Neural cell (in vitro differentiated cells): ENCODE measurements at regions not wholly inside any gene's neighbourhood (a gene's known extent, or its start where the extent isn't known, plus 50 kb on each side); places are given as distances from the start of the nearest gene placed in this dataset.

Experiments used
- EZH2 ChIP-seq: fragments of 200-600, 300-800 bp; shearing (Covaris generic), sonication (generic); IDR thresholded peaks from 2 replicates; pipeline ENCODE4 v1.6.1; 2014; ENCODE audit warnings: antibody characterized with exemption, low read length, borderline replicate concordance, mild to moderate bottlenecking; ENCODE audit not compliant: insufficient read depth, poor library complexity, severe bottlenecking
- POLR2AphosphoS5 ChIP-seq: IDR thresholded peaks from 2 replicates; pipeline ENCODE4 v1.6.1; 2012
- RAD21 ChIP-seq: fragments of 450-650 bp; conservative IDR thresholded peaks from 2 replicates; pipeline ENCODE4 v1.6.1; 2014; ENCODE audit warnings: antibody characterized with exemption, mild to moderate bottlenecking, moderate library complexity
- REST ChIP-seq: IDR thresholded peaks from 2 replicates; pipeline ENCODE4 v1.6.1; 2012; ENCODE audit warnings: borderline replicate concordance
- SMC3 ChIP-seq: fragments of 450-650 bp; conservative IDR thresholded peaks from 2 replicates; pipeline ENCODE4 v1.6.1; 2014; ENCODE audit warnings: antibody characterized with exemption, mild to moderate bottlenecking, moderate library complexity; ENCODE audit not compliant: poor library complexity
- TF ChIP-seq, protein P1 (sequence below): fragments of 450-650 bp; IDR thresholded peaks from 2 replicates; pipeline ENCODE4 v1.5.1; 2014; ENCODE audit warnings: antibody characterized with exemption, mild to moderate bottlenecking, moderate library complexity; ENCODE audit not compliant: poor library complexity, severe bottlenecking

DNA sequence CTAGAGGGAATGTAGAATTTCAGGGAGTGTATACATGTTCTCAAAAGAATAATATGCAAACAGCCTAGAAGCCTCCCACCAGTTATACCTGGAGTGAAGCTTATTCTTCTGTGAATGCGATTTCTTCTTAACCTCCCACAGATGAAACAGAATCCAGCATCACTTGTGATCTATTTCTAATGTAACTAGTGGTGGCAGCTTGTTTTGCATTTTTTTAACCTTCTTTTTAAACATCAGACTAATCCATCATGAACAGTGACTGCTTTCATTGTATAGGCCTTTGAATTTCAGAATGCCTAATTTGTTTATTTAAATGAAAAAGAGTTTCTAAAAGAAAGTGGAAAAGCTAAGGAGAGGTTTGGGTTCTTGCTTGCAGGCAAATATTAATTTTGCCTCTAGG, 85.7 kb upstream of the EPHA4 start:
- TF ChIP-seq RAD21: no peak
- TF ChIP-seq, protein P1, sequence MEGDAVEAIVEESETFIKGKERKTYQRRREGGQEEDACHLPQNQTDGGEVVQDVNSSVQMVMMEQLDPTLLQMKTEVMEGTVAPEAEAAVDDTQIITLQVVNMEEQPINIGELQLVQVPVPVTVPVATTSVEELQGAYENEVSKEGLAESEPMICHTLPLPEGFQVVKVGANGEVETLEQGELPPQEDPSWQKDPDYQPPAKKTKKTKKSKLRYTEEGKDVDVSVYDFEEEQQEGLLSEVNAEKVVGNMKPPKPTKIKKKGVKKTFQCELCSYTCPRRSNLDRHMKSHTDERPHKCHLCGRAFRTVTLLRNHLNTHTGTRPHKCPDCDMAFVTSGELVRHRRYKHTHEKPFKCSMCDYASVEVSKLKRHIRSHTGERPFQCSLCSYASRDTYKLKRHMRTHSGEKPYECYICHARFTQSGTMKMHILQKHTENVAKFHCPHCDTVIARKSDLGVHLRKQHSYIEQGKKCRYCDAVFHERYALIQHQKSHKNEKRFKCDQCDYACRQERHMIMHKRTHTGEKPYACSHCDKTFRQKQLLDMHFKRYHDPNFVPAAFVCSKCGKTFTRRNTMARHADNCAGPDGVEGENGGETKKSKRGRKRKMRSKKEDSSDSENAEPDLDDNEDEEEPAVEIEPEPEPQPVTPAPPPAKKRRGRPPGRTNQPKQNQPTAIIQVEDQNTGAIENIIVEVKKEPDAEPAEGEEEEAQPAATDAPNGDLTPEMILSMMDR: no peak
- no peak for TF ChIP-seq EZH2
- TF ChIP-seq SMC3: no peak
- no peak for TF ChIP-seq POLR2AphosphoS5
- TF ChIP-seq REST: no peak
